Neutrophil (primary cell): ENCODE measurements at regions not wholly inside any gene's neighbourhood (a gene's known extent, or its start where the extent isn't known, plus 50 kb on each side); places are given as distances from the start of the nearest gene placed in this dataset.

Experiments
- H3K27ac ChIP-seq: fragments of 200-600 bp; sonication (generic); 2 replicates; pipeline ENCODE4 v1.5.1; 2016; ENCODE audit warnings: mild to moderate bottlenecking, moderate library complexity
- H3K27me3 ChIP-seq: fragments of 200-600 bp; sonication (generic); 2 replicates; pipeline ENCODE4 v1.6.0; 2016; ENCODE audit warnings: mild to moderate bottlenecking
- H3K36me3 ChIP-seq: fragments of 200-600 bp; sonication (generic); 2 replicates; pipeline ENCODE4 v1.5.1; 2017
- H3K4me1 ChIP-seq, 2 experiments: fragments of 200-600 bp in 1 of 2; sonication (generic) in 1 of 2; 1 replicate in 1 of 2; 2 replicates in 1 of 2; pipeline versions ENCODE4 v1.5.1 to v1.6.1; 2013 to 2016; ENCODE audit warnings: low read depth in 1 of 2, low read length in 1 of 2, mild to moderate bottlenecking in 1 of 2, moderate library complexity in 1 of 2; ENCODE audit not compliant: control insufficient read depth in 1 of 2, insufficient read depth in 1 of 2
- H3K4me3 ChIP-seq, 2 experiments: fragments of 200-600 bp in 1 of 2; sonication (generic) in 1 of 2; 1 replicate in 1 of 2; 2 replicates in 1 of 2; pipeline ENCODE4 v1.5.1; 2013 to 2016; ENCODE audit warnings: low read depth in 1 of 2, low read length in 1 of 2, mild to moderate bottlenecking in 1 of 2, moderate library complexity in 1 of 2
- H3K9me3 ChIP-seq: fragments of 200-600 bp; sonication (generic); 2 replicates; pipeline ENCODE4 v1.5.1; 2016
- CTCF ChIP-seq: fragments of 200-600 bp; sonication (generic); IDR thresholded peaks from 2 replicates; pipeline ENCODE4 v1.5.1; 2016; ENCODE audit warnings: antibody characterized with exemption

DNA sequence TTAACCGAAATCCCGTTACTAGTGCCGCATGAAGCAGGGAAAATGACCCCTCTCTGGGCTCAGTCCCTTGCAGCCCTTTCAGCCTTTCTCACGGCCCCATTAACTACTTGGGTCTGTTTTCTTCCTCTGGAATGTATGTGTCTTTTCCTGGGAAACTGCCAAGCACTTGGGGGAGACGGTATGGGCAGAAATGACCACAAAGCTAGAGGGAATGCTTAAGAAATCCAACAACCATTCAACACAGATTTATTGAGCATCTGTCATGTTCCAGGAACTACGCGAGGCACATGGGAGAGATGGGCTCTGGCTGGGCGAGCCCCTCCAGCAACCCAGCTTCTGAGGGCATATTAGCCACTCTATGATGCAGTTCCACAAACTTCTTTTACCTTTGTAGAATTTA, 462.6 kb downstream of the BUD13 start:
- Histone ChIP-seq H3K4me1 (no peaks in the 10 kb centered on the region), H3K36me3 (no peaks in the 10 kb centered on the region), H3K4me3 (no peak overlapping the region), H3K27me3 (peaks cover 16% of the 10 kb centered on the region), H3K9me3 (no peaks in the 10 kb centered on the region), H3K27ac (no peak overlapping the region)
- TF ChIP-seq CTCF, result no peak

DNA sequence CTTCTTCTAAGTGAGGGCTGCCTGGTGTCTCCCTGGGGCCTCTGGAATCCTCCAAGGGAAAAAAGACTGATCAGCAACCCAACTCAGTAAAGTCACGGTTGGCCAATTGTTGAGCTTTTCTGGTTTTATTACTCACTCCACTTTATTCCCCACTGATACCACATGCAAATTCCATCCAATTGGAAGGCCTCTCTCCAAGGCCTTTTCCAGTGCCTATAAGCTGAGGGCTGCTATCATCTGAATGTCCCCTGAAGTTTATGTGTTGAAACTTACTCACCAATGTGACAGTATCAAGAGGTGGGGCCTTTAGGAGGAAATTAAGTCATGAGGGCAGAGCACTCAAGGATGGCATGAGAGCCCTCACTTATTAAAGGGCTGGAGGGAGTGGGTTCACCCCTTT, 463.3 kb downstream of the BUD13 start:
- Histone ChIP-seq H3K27ac (no peak overlapping the region), H3K9me3 (no peaks in the 10 kb centered on the region), H3K36me3 (no peaks in the 10 kb centered on the region), H3K4me1 (no peaks in the 10 kb centered on the region), H3K27me3 (peaks cover 16% of the 10 kb centered on the region), H3K4me3 (no peak overlapping the region)
- TF ChIP-seq CTCF, result no peak

DNA sequence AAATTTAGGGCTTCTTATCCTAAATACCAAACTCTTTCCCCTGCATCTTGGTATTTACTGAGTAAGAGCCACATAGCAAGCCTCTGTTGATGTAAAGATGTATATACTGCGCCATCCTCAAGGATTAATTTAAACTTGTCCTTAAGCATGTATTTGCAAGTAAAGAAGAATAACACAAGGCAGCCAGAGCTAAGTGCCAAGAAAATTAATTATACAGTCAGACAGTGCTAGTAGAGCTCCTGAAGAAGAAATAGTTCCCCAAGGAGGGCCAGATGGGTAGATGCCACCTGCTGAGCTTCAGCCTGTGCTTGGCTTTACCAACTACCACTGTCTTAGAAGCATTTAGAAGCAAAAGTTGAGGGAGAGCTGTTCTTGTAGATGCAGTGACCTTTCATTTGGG, 470.0 kb downstream of the BUD13 start:
- Histone ChIP-seq H3K27me3 (no peaks in the 10 kb centered on the region), H3K4me3 (no peak overlapping the region), H3K4me1 (no peaks in the 10 kb centered on the region), H3K36me3 (no peaks in the 10 kb centered on the region), H3K9me3 (no peaks in the 10 kb centered on the region), H3K27ac (no peak overlapping the region)
- TF ChIP-seq CTCF, result no peak

- no peaks in the 10 kb centered on the region for H3K4me1 ChIP-seq
Observed at GRCh38 chr11:116301141-116301540, 471.6 kb downstream of the BUD13 start.

GRCh38 chr11:116300232-116300631, 472.6 kb downstream of the BUD13 start:
- no peaks in the 10 kb centered on the region for H3K36me3 ChIP-seq
- H3K27ac ChIP-seq, result no peak overlapping the region
- H3K27me3 ChIP-seq, result no peaks in the 10 kb centered on the region
- no peaks in the 10 kb centered on the region for H3K4me1 ChIP-seq
- no peaks in the 10 kb centered on the region for H3K9me3 ChIP-seq
- no peak for TF ChIP-seq CTCF
- H3K4me3 ChIP-seq, result no peak overlapping the region

More at GRCh38 chr11:116301141-116301540, 471.6 kb downstream of the BUD13 start:
- no peak overlapping the region for H3K27ac ChIP-seq
- H3K4me3 ChIP-seq, result no peak overlapping the region
- H3K27me3 ChIP-seq, result no peaks in the 10 kb centered on the region
- no peaks in the 10 kb centered on the region for H3K9me3 ChIP-seq
- H3K36me3 ChIP-seq, result no peaks in the 10 kb centered on the region
- TF ChIP-seq CTCF, result no peak

- H3K27me3 ChIP-seq, result no peaks in the 10 kb centered on the region
- H3K4me3 ChIP-seq, result no peak overlapping the region
- H3K36me3 ChIP-seq, result no peaks in the 10 kb centered on the region
- H3K9me3 ChIP-seq, result no peaks in the 10 kb centered on the region
- no peaks in the 10 kb centered on the region for H3K4me1 ChIP-seq
- no peak for TF ChIP-seq CTCF
- H3K27ac ChIP-seq, result no peak overlapping the region
Observed at GRCh38 chr11:116294630-116295029, 478.2 kb downstream of the BUD13 start.
